ENCODE measurements at regions not wholly inside any gene's neighbourhood (a gene's known extent, or its start where the extent isn't known, plus 50 kb on each side); places are given as distances from the start of the nearest gene placed in this dataset.
"Not testable (repeated sequence)": the region's sequence is repeated elsewhere in the genome, so short reads cannot be mapped to it uniquely, and the experiment has no call there.

DNA sequence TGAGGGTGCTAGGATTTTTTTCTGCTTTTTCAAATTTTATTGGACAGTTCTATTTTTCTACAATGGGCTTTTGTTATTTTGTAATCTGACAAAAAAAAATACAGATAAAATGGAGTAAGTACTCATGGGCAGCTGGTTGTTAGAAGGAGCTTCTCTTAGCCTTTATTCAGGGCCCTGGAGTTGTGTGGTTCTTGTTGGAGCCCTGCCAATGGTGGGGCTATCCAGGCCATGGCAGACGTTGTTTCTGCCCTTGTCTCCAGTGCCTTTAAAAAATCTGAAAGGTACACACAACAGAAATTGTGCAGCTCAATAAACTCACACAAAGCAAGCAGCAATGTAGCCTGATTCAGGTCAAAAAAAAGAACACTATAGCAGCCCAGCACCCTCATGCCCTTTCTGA, 153.5 kb upstream of the GALNT2 start:
- no peak for ATAC-seq (ENCODE audit: low read depth)
- H3K27ac Mint-ChIP-seq = no peak overlapping the region
- POLR2A ChIA-PET = no interaction called here
- TF ChIP-seq, protein P1, sequence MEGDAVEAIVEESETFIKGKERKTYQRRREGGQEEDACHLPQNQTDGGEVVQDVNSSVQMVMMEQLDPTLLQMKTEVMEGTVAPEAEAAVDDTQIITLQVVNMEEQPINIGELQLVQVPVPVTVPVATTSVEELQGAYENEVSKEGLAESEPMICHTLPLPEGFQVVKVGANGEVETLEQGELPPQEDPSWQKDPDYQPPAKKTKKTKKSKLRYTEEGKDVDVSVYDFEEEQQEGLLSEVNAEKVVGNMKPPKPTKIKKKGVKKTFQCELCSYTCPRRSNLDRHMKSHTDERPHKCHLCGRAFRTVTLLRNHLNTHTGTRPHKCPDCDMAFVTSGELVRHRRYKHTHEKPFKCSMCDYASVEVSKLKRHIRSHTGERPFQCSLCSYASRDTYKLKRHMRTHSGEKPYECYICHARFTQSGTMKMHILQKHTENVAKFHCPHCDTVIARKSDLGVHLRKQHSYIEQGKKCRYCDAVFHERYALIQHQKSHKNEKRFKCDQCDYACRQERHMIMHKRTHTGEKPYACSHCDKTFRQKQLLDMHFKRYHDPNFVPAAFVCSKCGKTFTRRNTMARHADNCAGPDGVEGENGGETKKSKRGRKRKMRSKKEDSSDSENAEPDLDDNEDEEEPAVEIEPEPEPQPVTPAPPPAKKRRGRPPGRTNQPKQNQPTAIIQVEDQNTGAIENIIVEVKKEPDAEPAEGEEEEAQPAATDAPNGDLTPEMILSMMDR (IDR thresholded peaks at IDR 0.05) = no peak
- H3K27me3 Mint-ChIP-seq = peaks cover 4% of the 10 kb centered on the region
- no peak overlapping the region for H3K4me3 Mint-ChIP-seq
- CTCF ChIA-PET = no interaction called here
- no peaks in the 10 kb centered on the region for H3K4me1 Mint-ChIP-seq
- H3K36me3 Mint-ChIP-seq (ENCODE audit: low read depth) = no peaks in the 10 kb centered on the region
- intact Hi-C loops (cut with micrococcal nuclease) = no loop called here
- no peaks in the 10 kb centered on the region for H3K9me3 Mint-ChIP-seq
- no peak for DNase-seq

DNA sequence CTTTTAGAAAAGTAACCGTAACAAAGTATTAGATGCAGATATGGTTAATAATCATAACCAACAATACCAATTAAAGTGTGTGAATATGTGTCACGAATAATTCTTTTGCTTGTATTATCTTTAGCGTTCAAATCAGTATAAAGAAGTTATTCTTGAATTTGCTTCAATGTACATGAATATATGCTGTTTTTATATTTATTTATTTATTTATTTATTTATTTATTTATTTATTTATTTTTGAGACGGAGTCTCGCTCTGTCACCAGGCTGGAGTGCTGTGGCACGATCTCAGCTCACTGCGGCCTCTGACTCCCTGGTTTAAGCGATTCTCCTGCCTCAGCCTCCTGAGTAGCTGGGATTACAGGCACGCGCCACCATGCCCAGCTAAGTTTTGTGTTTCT, 147.6 kb upstream of the GALNT2 start:
- H3K9me3 Mint-ChIP-seq; ATAC-seq (ENCODE audit: low read depth); intact Hi-C loops (cut with micrococcal nuclease); DNase-seq; H3K4me3 Mint-ChIP-seq; H3K4me1 Mint-ChIP-seq; POLR2A ChIA-PET; H3K27me3 Mint-ChIP-seq; H3K36me3 Mint-ChIP-seq (ENCODE audit: low read depth); H3K27ac Mint-ChIP-seq; CTCF ChIA-PET: not testable (repeated sequence)

DNA sequence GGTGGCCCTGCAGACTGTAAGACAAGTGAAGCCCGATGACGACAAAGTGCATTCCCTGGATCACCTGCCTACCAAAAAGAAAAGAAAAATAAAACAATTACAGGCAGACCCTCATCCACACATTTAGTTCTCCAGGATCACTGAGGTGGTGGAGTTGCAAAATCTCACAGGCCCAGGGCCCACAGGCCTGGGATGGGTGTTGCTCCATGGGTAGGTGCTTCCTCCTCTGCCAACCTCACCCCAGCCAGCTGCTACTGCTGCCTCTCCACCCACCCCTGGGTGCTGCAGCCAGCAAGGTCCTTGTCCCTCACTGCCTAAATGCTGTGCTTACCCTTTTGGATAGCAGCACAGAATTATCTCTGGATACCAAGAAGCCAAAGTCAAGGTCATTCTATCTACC, 146.4 kb upstream of the GALNT2 start:
- Mint-ChIP-seq H3K4me1 (no peaks in the 10 kb centered on the region), H3K27me3 (peaks cover 4% of the 10 kb centered on the region), H3K4me3 (no peak overlapping the region), H3K9me3 (no peaks in the 10 kb centered on the region), H3K27ac (no peak overlapping the region), H3K36me3 (ENCODE audit: low read depth) (no peaks in the 10 kb centered on the region)
- TF ChIP-seq, protein P1 (IDR thresholded peaks at IDR 0.05) = no peak
- CTCF ChIA-PET = no interaction called here
- intact Hi-C loops (cut with micrococcal nuclease) = no loop called here
- POLR2A ChIA-PET = no interaction called here
- ATAC-seq (ENCODE audit: low read depth) = no peak
- no peak for DNase-seq

DNA sequence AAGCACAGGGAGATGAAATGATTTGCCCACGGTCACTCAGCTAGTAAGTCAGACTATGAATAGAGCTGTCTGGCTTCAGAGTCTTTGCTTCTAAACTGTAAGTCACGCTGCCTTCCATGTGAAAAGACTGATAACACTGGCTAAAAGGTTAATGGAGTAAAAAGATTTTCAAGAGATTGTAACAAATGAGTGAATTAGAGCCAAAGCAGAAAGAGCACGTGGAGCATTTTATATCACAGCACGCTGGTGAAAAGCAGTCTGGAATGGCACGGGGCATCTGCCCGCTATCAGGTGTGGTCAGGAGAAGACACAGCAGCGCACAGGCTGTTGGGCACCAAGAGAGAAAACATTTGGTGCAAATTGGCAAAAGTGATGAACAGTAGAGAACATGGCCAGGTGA, 144.8 kb upstream of the GALNT2 start:
- CTCF ChIA-PET = no interaction called here
- POLR2A ChIA-PET = no interaction called here
- TF ChIP-seq, protein P1 (IDR thresholded peaks at IDR 0.05) = no peak
- Mint-ChIP-seq H3K9me3 (no peaks in the 10 kb centered on the region), H3K27me3 (peaks cover 10% of the 10 kb centered on the region), H3K4me3 (no peak overlapping the region), H3K27ac (no peak overlapping the region), H3K36me3 (ENCODE audit: low read depth) (no peaks in the 10 kb centered on the region), H3K4me1 (no peaks in the 10 kb centered on the region)
- ATAC-seq (ENCODE audit: low read depth) (no peak), DNase-seq (no peak)
- intact Hi-C loops (cut with micrococcal nuclease) = no loop called here

DNA sequence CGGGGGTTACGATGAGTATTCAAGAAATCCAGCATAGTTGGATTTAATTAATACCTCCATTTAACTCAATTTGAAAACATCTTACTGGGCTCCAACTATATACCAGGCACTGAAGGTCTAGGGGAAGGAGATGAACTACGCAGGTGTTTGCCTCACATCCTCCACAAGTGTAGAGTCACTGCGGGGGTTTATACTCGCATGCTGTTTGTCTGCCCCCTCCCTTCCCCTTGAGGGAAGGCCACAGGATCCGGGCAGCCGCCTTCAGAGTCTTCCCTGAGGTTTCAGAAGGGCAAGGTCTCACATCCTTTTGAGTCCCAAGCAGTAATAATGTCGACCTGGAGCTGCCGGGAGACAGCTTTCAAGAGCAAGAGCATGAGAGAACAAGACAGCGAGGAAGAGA, 142.4 kb upstream of the GALNT2 start:
- no peaks in the 10 kb centered on the region for H3K36me3 Mint-ChIP-seq (ENCODE audit: low read depth)
- H3K4me1 Mint-ChIP-seq = no peaks in the 10 kb centered on the region

DNA sequence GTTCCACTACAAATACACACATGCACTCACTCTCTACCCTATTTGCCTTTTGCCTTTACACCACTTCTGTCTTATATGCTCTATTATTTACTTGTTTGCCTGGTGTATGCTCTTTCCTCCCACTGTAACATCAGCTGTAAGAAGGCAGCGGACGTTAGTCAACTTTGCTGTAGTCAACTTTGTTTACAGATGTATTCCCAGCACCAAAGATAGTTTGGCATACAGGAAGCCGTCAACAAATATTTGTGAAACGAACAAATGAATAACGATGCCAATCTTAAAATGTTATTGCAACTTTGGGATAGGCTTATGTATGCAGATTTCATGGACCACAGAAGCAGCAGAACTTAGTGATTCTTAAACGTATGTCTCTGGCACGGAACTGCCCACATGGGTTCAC, 138.3 kb upstream of the GALNT2 start:
- no peaks in the 10 kb centered on the region for H3K4me1 Mint-ChIP-seq
- ATAC-seq (ENCODE audit: low read depth) (no peak), DNase-seq (no peak)
- TF ChIP-seq, protein P1 (IDR thresholded peaks at IDR 0.05) = no peak
- H3K27ac Mint-ChIP-seq = no peak overlapping the region
- H3K9me3 Mint-ChIP-seq = no peaks in the 10 kb centered on the region
- no peaks in the 10 kb centered on the region for H3K36me3 Mint-ChIP-seq (ENCODE audit: low read depth)
- intact Hi-C loops (cut with micrococcal nuclease) = no loop called here
- peaks cover 8% of the 10 kb centered on the region for H3K27me3 Mint-ChIP-seq
- POLR2A ChIA-PET = no interaction called here
- CTCF ChIA-PET = no interaction called here
- H3K4me3 Mint-ChIP-seq = no peak overlapping the region

More for the DNA sequence above, 142.4 kb upstream of the GALNT2 start:
- no peak for ATAC-seq (ENCODE audit: low read depth)
- no peak overlapping the region for H3K27ac Mint-ChIP-seq
- ChIA-PET POLR2A (no interaction called here), CTCF (no interaction called here)
- H3K4me3 Mint-ChIP-seq = no peak overlapping the region
- H3K27me3 Mint-ChIP-seq = peaks cover 11% of the 10 kb centered on the region
- intact Hi-C loops (cut with micrococcal nuclease) = no loop called here
- TF ChIP-seq, protein P1 (IDR thresholded peaks at IDR 0.05) = no peak
- no peaks in the 10 kb centered on the region for H3K9me3 Mint-ChIP-seq
- no peak for DNase-seq

DNA sequence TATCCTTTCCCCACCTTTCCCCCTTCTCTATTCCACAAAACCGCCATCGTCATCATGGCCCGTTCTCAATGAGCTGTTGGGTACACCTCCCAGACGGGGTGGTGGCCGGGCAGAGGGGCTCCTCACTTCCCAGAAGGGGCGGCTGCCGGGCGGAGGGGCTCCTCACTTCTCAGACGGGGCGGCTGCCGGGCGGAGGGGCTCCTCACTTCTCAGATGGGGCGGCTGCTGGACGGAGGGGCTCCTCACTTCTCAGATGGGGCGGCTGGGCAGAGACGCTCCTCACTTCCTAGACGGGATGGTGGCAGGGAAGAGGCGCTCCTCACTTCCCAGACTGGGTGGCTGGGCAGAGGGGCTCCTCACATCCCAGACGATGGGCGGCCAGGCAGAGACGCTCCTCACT, 135.3 kb upstream of the GALNT2 start:
- H3K4me1 Mint-ChIP-seq; H3K9me3 Mint-ChIP-seq; H3K27me3 Mint-ChIP-seq; DNase-seq; H3K4me3 Mint-ChIP-seq; ATAC-seq (ENCODE audit: low read depth); H3K27ac Mint-ChIP-seq; CTCF ChIA-PET; intact Hi-C loops (cut with micrococcal nuclease); POLR2A ChIA-PET; H3K36me3 Mint-ChIP-seq (ENCODE audit: low read depth): not testable (repeated sequence)

DNA sequence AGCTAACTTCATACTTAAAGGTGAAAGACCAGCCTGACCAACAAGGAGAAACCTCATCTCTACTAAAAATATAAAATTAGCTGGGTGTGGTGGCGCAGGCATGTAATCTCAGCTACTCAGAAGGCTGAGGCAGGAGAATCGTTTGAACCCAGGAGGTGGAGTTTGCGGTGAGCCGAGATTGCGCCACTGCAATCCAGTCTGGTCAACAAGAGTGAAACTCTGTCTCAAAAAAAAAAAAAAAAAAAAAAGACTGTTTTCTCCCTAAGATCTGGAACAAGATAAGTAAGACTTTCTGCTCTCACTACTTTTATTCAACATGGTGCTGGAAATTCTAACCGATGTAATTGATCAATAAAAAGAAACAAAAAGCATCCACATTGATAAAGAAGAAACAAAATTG, 131.9 kb upstream of the GALNT2 start:
- H3K27me3 Mint-ChIP-seq; H3K36me3 Mint-ChIP-seq (ENCODE audit: low read depth); DNase-seq; CTCF ChIA-PET; ATAC-seq (ENCODE audit: low read depth); H3K9me3 Mint-ChIP-seq; H3K4me3 Mint-ChIP-seq; H3K4me1 Mint-ChIP-seq; H3K27ac Mint-ChIP-seq; intact Hi-C loops (cut with micrococcal nuclease): not testable (repeated sequence)
- POLR2A ChIA-PET = interaction anchor here (0.7 kb wide), 1 partner anchor 1719 kb away, joined by 4 read pairs; no protein-coding TSS in a partner anchor

All from activated B cell treated with CpG ODN at 0.5 μM for 24 hours (primary cell).